DND-41 (cell line): ENCODE measurements at regions not wholly inside any gene's neighbourhood (a gene's known extent, or its start where the extent isn't known, plus 50 kb on each side); places are given as distances from the start of the nearest gene placed in this dataset.

Experiments
- CTCF ChIP-seq: IDR thresholded peaks from 2 replicates; pipeline ENCODE4 v1.5.1; 2012; ENCODE audit warnings: borderline replicate concordance, low read length, moderate library complexity, mild to moderate bottlenecking; ENCODE audit not compliant: poor library complexity, severe bottlenecking; ENCODE audit errors: extremely low read depth
- EZH2 ChIP-seq: IDR thresholded peaks from 3 replicates; pipeline ENCODE4 v1.6.1; 2012; ENCODE audit warnings: borderline replicate concordance, low read depth, mild to moderate bottlenecking, moderate library complexity, low read length, inconsistent platforms; ENCODE audit not compliant: severe bottlenecking

DNA sequence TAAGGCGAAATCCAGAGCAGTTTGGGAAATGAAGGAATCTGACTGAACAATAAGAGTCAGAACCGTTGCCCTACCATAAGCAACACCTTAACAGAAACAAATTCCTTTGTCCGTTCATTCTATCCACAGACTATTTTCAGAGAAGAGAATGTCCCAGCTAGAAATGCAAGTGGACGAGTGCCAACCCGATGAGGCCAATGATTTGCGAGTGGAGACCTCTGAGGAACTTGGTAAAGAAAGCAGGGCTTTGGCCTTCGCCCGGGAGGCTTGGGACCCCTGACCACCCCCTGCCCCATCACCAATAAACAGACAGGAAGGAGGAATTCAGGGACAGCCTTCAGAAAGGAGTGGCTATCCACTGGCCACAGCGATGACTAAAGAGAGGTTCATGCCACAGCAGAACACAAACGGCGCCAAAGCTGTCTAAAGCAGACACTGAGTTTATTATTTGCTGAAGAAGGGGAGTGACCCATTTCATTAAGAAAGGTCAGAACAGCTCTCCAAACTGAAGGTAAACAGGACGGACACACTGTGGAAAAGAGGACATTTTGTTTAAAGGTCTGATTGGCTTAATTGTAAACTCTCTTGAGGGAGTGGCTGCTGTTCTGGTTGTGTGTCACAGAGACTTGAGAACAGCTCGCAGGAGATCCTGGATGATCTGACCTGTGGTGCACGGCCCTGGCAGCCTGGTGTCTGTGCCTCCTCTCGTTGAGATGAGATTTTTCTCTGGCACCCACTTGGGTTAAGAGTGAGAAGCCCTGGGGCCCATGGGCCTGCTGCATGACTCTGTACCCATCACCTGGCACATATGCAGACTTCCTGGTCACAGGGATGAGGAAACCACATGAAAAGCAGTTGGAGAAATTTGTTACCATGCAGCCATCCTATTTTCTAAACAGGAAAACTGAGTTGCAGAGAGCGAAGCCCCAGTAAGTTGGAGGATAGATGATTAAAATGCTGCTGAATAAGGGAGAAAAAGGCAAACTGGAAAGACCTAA, 142.0 kb upstream of the PZP start:
- TF ChIP-seq CTCF (no peak), EZH2 (no peak)
